Activated T-helper 17 cell treated with anti-CD3 and anti-CD28 coated beads, Interleukin-2, amount 50 U/mL, for 72 hours (primary cell): ENCODE measurements at regions not wholly inside any gene's neighbourhood (a gene's known extent, or its start where the extent isn't known, plus 50 kb on each side); places are given as distances from the start of the nearest gene placed in this dataset.
"Not testable (repeated sequence)": the region's sequence is repeated elsewhere in the genome, so short reads cannot be mapped to it uniquely, and the experiment has no call there.

Source experiments
- ATAC-seq: fragments of 150-1000 bp; cut with Tn5 transposase; replicated peaks from 2 replicates; pipeline ENCODE4 v1.10.0; 2021; ENCODE audit warnings: mild to moderate bottlenecking, moderate library complexity
- H3K27ac Mint-ChIP-seq: one replicate; pipeline ENCODE4 v1.8.0; 2022; ENCODE audit warnings: mixed read lengths
- H3K27me3 Mint-ChIP-seq: one replicate; pipeline ENCODE4 v1.8.0; 2022; ENCODE audit warnings: mixed read lengths
- H3K36me3 Mint-ChIP-seq: one replicate; pipeline ENCODE4 v1.8.0; 2022; ENCODE audit warnings: low read depth, mild to moderate bottlenecking, mixed read lengths
- H3K4me1 Mint-ChIP-seq: one replicate; pipeline ENCODE4 v1.8.0; 2022; ENCODE audit warnings: mixed read lengths
- H3K4me3 Mint-ChIP-seq: one replicate; pipeline ENCODE4 v1.8.0; 2022; ENCODE audit warnings: mild to moderate bottlenecking, mixed read lengths
- H3K9me3 Mint-ChIP-seq: one replicate; pipeline ENCODE4 v1.8.0; 2022; ENCODE audit warnings: mixed read lengths

DNA sequence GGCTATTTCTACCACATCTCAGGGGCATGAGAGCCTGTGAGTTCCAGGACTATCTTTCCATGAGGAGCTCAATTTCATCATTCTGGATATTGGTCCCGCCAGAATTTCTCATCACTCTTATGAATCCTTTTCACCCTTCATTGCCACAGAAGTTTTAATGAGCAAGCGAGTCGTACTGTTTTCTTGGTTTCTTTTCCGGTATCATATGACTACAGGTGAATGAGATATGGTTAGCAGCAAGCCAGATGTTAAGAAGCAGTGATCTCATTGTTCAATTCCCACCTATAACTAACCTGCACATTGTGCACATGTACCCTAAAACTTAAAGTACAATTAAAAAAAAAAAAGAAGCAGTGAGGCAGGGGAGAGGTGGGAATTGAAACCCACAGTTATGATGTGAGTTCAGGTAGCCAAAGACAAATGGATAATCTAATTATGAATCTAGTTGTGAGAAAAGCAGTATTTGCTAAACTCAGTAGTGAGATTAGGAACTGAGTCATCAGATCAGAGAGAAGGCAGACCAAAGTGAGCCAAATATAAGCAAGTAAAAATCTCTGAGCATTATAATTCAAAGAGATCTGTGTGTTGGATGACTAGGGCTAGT, 78.0 kb upstream of the ELOVL5 start:
- Mint-ChIP-seq H3K4me3 (peak overlapping the region; percentile 18), H3K9me3 (no peaks in the 10 kb centered on the region), H3K36me3 (no peaks in the 10 kb centered on the region), H3K27ac (peak overlapping the region; percentile 33), H3K4me1 (peaks cover 21% of the 10 kb centered on the region), H3K27me3 (peaks cover 14% of the 10 kb centered on the region)
- ATAC-seq, result peak; percentile 96

DNA sequence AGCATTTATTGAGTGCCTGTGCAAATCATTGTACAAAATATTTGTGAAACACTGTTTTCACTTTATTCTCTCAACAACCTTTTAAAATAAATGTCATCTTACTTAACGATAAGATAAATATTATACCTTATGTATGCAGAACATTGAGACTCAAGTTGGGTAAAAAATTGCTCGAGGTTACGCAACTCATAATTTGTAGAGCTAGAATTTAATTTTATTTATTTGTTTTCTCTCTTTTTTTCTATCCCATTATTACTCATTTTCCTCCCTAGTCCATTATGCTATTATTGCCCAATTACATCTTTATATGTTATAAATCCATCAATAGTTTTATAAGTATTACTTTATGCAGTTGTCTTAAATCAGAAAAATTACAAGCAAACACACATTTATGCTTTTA, 77.4 kb upstream of the ELOVL5 start:
- no peak for ATAC-seq
- no peaks in the 10 kb centered on the region for H3K36me3 Mint-ChIP-seq
- peaks cover 14% of the 10 kb centered on the region for H3K27me3 Mint-ChIP-seq
- no peaks in the 10 kb centered on the region for H3K9me3 Mint-ChIP-seq
- peak overlapping the region; percentile 18 for H3K4me3 Mint-ChIP-seq
- H3K4me1 Mint-ChIP-seq, result peaks cover 21% of the 10 kb centered on the region
- peak overlapping the region; percentile 33 for H3K27ac Mint-ChIP-seq

DNA sequence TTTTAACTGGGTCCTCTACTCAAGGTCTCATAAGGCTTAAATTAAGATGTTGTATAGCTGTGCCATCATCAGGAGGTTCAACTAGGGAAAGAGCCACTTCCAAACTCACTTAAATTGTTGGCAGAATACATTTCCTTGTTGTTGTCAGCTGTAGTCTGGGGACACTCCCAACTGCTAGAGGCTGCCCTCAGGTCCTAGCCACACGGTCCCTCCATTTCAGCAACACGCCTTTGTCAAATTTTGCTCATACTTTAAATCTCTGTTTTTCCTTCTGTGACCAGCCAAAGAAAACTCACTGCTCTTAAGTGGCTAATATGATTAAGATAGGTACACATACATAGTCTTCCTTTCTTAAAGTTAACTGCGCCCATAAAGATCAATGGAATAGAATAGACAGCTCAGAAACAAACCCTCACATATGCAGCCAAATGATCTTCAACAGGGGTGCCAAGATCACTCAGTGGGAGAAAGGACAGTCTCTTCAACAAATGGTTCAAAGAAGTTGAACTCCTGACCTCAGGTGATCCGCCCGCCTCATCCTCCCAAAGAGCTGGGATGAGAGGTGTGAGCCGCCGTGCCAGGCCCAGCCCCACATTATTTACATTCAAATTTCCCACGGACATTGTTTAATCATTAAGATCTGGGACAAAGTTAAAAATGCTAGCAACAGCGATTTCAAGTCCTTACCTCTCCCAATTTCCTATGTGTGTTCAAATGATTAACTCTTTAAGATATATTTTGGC, 76.4 kb upstream of the ELOVL5 start:
- no peak overlapping the region for H3K4me3 Mint-ChIP-seq
- H3K27me3 Mint-ChIP-seq, result peaks cover 14% of the 10 kb centered on the region

DNA sequence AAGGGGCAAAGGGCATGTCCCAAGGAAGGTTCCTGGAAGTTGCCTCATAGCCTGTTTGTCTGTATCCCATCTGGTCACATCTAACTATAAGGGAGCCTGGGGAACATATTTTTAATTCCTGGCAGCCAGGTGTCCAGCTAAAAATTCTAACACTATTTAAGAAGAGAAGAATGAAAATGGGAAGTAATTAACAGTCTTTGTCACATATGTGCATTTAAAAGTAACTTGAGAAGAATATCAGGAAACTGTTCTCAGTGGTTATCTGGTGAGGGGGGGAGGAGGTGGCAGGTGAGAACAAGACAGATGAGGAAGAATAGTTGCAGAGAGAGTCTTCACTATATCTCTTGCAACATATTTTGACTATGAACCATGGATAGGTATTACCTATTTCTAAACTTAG, 75.5 kb upstream of the ELOVL5 start:
- no peak overlapping the region for H3K27ac Mint-ChIP-seq

More for the DNA sequence above, 76.4 kb upstream of the ELOVL5 start:
- no peak overlapping the region for H3K27ac Mint-ChIP-seq
- H3K9me3 Mint-ChIP-seq, result no peaks in the 10 kb centered on the region
- no peak for ATAC-seq
- H3K36me3 Mint-ChIP-seq, result no peaks in the 10 kb centered on the region
- H3K4me1 Mint-ChIP-seq, result peaks cover 21% of the 10 kb centered on the region

DNA sequence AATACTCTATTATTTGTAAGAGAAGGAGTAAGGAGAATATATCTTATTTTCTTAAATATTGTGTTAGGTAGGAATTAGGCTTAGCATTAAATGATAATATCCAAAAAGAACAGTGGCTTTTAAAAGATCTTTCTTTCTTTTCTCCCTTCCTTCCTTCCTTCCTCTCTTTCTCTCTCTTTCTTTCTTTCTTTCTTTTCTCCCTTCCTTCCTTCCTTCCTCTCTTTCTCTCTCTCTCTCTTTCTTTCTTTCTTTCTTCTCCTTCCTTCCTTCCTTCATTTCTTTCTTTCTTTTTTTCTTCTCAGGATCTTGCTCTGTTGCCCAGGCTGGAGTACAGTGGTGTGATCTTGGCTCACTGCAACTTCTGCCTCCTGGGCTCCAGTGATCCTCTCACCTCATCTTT, 74.8 kb upstream of the ELOVL5 start:
- not testable (repeated sequence) for H3K36me3 Mint-ChIP-seq, H3K27ac Mint-ChIP-seq, ATAC-seq, H3K9me3 Mint-ChIP-seq, H3K4me3 Mint-ChIP-seq
- peaks cover 14% of the 10 kb centered on the region for H3K27me3 Mint-ChIP-seq
- H3K4me1 Mint-ChIP-seq, result peaks cover 12% of the 10 kb centered on the region

More for the DNA sequence above, 75.5 kb upstream of the ELOVL5 start:
- no peak overlapping the region for H3K4me3 Mint-ChIP-seq
- H3K9me3 Mint-ChIP-seq, result no peaks in the 10 kb centered on the region
- no peak for ATAC-seq
- H3K4me1 Mint-ChIP-seq, result peaks cover 17% of the 10 kb centered on the region
- H3K36me3 Mint-ChIP-seq, result no peaks in the 10 kb centered on the region
- H3K27me3 Mint-ChIP-seq, result peaks cover 14% of the 10 kb centered on the region

DNA sequence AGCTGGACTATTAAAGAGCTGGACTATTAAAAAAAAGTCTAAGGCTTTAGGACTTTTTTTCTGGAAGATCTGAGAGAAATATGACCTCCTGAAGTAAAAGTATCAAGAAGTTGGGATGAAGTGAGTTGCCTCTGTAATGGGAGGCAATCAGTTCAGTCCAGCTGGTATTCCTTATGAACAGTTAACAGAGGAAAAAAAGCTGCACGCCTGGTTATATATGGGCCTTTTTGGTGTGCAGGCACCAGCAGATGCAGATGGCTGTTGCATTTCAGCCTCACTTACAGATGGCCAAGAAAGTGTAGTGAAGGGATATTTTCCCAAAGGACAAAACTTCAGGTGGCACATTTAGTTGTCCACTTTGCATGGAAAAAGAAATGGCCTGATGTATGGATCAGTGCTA, 70.3 kb upstream of the ELOVL5 start:
- ATAC-seq, result no peak
- Mint-ChIP-seq H3K36me3 (no peaks in the 10 kb centered on the region), H3K4me1 (no peaks in the 10 kb centered on the region), H3K27ac (no peak overlapping the region), H3K9me3 (no peaks in the 10 kb centered on the region), H3K4me3 (no peak overlapping the region), H3K27me3 (peaks cover 7% of the 10 kb centered on the region)

DNA sequence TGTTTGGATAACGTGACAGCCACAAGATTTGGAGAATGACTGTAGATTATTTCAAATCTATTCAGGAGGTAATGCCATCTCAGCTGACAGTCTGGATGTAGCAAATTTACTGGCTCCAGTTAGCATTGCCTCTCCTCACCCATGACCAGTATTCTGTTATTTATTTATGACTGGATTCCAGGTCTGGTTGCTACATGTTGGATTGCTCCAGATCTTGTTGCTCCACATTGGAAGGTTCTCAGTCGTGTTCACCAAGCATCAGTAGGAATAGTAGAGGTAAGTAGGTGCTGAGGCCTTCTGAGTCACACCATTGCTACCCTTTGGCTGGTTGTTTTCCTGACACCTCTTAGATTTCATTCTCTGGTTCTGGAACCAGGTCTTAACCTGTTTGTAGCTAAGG, 69.5 kb upstream of the ELOVL5 start:
- ATAC-seq, result peak; percentile 23
- no peaks in the 10 kb centered on the region for H3K9me3 Mint-ChIP-seq
- no peaks in the 10 kb centered on the region for H3K36me3 Mint-ChIP-seq
- no peaks in the 10 kb centered on the region for H3K4me1 Mint-ChIP-seq
- H3K27me3 Mint-ChIP-seq, result peaks cover 4% of the 10 kb centered on the region
- H3K4me3 Mint-ChIP-seq, result no peak overlapping the region
- no peak overlapping the region for H3K27ac Mint-ChIP-seq

DNA sequence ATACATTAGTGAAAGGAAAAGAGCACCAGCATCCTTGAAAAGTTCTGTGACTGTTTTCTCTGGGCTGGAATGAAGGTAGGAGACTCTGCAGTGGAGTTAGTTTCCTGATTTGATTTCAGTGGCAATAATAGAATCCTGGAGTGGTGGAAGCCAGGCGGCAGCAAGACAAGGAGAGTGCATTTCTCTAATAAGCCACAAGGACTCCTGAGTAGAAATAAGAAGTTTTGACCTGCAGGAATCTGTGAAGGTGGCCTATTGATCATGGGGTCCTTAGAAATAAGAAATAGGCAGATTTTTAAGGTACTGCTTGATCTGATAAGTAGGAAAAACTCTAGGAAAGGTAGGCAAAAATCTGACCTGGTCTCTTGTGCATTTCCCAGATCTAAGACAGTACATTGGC, 68.4 kb upstream of the ELOVL5 start:
- H3K27ac Mint-ChIP-seq, result no peak overlapping the region
- no peaks in the 10 kb centered on the region for H3K9me3 Mint-ChIP-seq
- H3K27me3 Mint-ChIP-seq, result peaks cover 2% of the 10 kb centered on the region
- no peak overlapping the region for H3K4me3 Mint-ChIP-seq
- no peaks in the 10 kb centered on the region for H3K4me1 Mint-ChIP-seq
- no peaks in the 10 kb centered on the region for H3K36me3 Mint-ChIP-seq
- no peak for ATAC-seq

DNA sequence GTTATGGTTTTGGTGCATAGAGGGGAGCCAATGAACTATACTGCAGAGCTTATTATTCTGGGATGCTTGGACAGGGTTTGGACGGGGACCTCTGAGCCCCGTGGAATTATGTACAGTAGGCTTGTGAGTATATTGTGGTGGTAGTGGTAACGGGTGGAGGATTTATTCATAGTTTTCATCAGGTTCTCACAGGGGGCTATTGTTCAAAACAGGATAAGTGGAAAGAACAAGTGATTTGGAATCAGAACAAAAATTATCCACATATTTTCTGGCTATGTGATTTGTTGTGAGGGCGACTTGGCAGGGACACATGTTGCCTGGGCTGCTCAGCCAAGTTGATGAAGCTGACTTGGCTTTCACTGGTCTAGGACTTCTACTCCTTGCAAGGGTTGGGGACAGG, 64.6 kb upstream of the ELOVL5 start:
- H3K27me3 Mint-ChIP-seq, result no peaks in the 10 kb centered on the region
- H3K4me1 Mint-ChIP-seq, result no peaks in the 10 kb centered on the region
- no peaks in the 10 kb centered on the region for H3K36me3 Mint-ChIP-seq
- no peaks in the 10 kb centered on the region for H3K9me3 Mint-ChIP-seq
- no peak for ATAC-seq
- no peak overlapping the region for H3K4me3 Mint-ChIP-seq
- no peak overlapping the region for H3K27ac Mint-ChIP-seq

DNA sequence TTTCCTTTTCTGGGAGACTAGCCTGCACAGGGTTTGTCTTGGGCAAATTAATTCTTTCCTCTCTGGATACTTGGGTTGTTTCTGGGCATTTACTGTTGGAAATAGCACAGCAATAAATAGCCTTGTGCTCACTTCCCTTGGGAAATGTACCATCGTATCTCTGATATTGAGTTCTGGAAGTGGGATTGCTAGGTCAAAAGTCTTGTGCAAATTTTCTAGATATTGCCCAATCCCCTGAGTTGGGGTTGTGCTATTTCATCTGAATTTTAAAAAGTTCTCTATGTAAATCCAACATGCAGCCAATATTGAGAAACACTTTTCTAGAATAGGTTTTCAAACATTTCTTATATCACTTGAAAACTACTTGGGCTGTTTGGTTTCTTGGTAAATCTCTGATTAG, 64.0 kb upstream of the ELOVL5 start:
- ATAC-seq, result no peak

DNA sequence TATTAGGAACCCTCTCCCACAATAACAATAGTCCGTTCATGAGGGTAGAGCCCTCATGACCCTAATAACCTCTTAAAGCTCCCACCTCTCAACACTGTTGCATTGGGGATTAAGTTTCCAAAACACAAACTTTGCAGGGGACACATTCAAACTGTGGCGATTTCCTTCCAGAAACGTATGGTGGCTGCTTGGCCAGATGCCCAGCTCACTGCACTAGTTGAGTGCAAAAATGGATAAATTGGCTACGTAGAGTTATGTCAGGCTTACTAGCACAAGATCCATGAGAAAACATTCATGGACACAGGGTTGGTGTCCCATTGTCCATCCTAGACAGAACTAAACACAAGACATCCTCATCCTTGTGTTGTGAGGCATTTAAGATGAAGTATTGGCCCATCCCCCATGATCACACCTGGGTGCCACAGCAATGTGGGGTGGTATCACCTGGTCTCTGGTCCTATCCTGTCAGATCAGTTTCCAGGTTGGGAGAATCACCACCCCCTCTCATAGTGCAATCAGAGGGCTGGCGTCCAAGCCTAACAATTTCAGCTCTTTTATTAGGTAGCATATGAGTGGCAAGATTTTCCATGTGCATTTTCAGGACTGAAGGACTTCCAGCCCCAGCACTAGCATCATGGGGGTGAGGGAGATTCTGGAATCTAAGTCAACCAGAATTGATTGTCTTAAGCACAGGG, 63.4 kb upstream of the ELOVL5 start:
- no peak overlapping the region for H3K27ac Mint-ChIP-seq
- no peaks in the 10 kb centered on the region for H3K9me3 Mint-ChIP-seq
- no peaks in the 10 kb centered on the region for H3K36me3 Mint-ChIP-seq
- ATAC-seq, result no peak
- H3K4me3 Mint-ChIP-seq, result no peak overlapping the region
- H3K27me3 Mint-ChIP-seq, result no peaks in the 10 kb centered on the region
- H3K4me1 Mint-ChIP-seq, result no peaks in the 10 kb centered on the region

More for the DNA sequence above, 64.0 kb upstream of the ELOVL5 start:
- Mint-ChIP-seq H3K4me1 (no peaks in the 10 kb centered on the region), H3K4me3 (no peak overlapping the region), H3K36me3 (no peaks in the 10 kb centered on the region), H3K27ac (no peak overlapping the region), H3K9me3 (no peaks in the 10 kb centered on the region), H3K27me3 (no peaks in the 10 kb centered on the region)

DNA sequence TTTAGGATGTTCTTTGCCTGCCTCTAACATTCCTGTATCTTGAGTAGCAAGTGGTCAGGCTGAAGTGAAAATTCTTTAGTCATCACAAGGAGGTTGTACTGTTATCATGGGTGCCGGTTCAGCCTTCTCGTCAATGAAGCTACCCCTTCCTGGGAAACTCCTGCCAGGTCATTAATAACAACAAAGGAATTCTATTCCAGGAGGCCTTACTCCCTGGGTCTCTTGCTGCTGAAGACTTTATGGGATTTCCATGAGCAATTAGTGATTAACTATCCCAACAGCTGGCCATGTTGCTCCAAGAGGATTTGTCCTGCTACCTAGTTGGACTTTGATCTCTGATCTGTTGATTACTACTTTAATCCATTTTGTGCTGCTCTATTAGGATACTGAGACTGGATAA, 62.7 kb upstream of the ELOVL5 start:
- H3K9me3 Mint-ChIP-seq, result no peaks in the 10 kb centered on the region
- no peaks in the 10 kb centered on the region for H3K4me1 Mint-ChIP-seq
- H3K4me3 Mint-ChIP-seq, result no peak overlapping the region
- no peaks in the 10 kb centered on the region for H3K27me3 Mint-ChIP-seq
- H3K27ac Mint-ChIP-seq, result no peak overlapping the region
- H3K36me3 Mint-ChIP-seq, result no peaks in the 10 kb centered on the region
- no peak for ATAC-seq

DNA sequence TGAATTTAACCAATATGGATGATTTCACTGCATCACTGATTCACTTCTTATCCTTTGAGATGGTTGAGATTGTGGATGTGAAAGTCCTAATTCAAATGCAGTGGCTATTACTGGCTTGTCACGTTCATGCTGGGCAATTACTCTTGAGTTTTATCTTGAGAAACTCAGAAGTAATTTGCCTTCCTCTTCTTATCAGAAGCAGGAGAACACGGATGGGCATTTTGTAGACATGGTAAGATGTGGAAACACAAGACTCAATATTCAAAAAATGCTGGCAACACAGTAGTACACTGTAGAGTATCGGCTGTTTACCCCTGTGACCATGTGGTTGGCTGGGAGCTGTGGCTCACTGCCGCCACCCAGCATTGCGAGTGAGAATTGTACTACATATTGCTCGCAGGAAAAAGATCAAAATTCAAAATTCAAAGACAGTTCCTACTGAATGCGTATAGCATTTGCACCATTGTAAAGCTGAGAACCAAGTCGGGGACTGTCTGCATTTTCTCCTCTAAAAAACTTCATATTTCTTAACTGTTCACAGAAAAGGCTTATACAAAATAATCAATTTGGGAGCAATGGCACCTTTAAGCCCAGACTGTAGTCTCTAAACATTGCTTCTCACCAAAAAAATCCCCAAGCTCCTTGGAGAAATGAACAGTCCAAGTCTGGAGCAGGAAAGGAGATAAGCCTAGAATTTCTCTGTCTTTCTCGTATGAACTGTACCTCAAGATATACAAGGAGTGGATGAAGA, 61.9 kb upstream of the ELOVL5 start:
- ATAC-seq, result peak; percentile 97
- Mint-ChIP-seq H3K4me1 (no peaks in the 10 kb centered on the region), H3K27ac (no peak overlapping the region), H3K4me3 (no peak overlapping the region), H3K9me3 (no peaks in the 10 kb centered on the region), H3K27me3 (no peaks in the 10 kb centered on the region), H3K36me3 (no peaks in the 10 kb centered on the region)

DNA sequence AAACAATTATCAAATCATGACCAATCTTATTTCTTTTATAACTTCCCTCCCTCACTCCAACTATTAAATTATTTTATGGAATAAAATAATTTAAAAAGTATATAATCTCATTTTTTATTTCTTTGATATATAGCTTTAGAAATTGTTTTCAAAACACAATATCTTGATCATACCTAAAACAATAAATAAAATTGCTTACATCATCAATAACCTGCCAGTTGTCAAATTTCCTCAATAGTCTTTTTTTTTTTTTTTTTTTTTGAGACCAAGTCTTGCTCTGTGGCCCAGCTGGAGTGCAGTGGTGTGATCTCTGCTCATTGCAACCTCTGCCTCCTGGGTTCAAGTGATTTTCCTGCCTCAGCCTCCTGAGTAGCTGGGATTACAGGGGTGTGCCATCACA, 60.1 kb upstream of the ELOVL5 start:
- Mint-ChIP-seq H3K4me3 (no peak overlapping the region), H3K9me3 (no peaks in the 10 kb centered on the region), H3K27me3 (no peaks in the 10 kb centered on the region), H3K27ac (no peak overlapping the region), H3K36me3 (no peaks in the 10 kb centered on the region), H3K4me1 (no peaks in the 10 kb centered on the region)
- ATAC-seq, result no peak

DNA sequence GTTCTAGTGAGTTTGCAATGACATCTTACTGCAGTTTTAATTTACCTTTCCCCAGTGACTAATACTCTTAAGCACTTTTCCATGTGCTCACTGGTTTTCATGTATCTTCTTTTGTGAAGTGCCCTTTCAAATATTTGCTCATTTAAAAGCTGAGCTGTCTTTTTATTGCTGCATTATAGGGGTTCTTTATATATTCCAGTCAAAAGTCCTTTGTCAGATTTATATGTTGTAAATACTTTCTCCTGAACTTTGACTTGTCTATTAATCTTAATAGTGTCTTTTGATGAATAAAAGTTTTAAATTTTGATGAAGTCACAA, 50.2 kb upstream of the ELOVL5 start:
- no peak overlapping the region for H3K4me3 Mint-ChIP-seq
- no peak overlapping the region for H3K27ac Mint-ChIP-seq
- no peak for ATAC-seq
- H3K9me3 Mint-ChIP-seq, result no peaks in the 10 kb centered on the region
- H3K4me1 Mint-ChIP-seq, result no peaks in the 10 kb centered on the region
- no peaks in the 10 kb centered on the region for H3K27me3 Mint-ChIP-seq
- no peaks in the 10 kb centered on the region for H3K36me3 Mint-ChIP-seq
